ENCODE measurements at regions not wholly inside any gene's neighbourhood (a gene's known extent, or its start where the extent isn't known, plus 50 kb on each side); places are given as distances from the start of the nearest gene placed in this dataset.

- Histone ChIP-seq H3K36me3 (ENCODE audit: control insufficient read depth, insufficient read depth, low read length) (no peaks in the 10 kb centered on the region), H3K27me3 (ENCODE audit: control insufficient read depth, insufficient read depth, low read length) (no peaks in the 10 kb centered on the region), H3K4me3 (ENCODE audit: low read depth, low read length) (no peak overlapping the region)
- TF ChIP-seq CTCF (IDR thresholded peaks at IDR 0.05; ENCODE audit: insufficient read depth, low read length, severe bottlenecking), result no peak
- no peak for FAIRE-seq
- DNase-seq (ENCODE audit: low read depth), result peak; percentile 61
These were observed 117.0 kb upstream of the ERRFI1 start for GRCh38 chr1:8142955-8143629.

DNA sequence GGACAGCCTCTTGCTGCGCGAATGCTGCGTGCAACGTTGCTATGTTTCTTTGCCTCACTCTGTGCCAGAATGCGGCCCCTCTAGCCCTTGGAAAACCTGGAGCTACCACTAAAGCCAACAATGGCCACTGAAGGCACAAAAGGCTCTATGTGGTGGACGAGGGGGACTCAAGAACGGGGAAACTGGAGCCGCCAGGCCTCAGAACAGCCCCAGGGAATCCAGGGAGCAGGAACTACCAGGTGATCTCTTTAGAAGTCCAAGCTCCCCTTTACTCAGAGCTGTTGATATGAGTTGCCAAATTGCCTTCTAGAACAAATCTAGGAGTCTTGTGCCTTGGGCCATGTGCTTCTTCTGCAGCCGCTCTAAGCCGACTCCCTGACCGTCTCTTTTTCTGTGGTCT lies 113.8 kb upstream of the ERRFI1 start:
- Histone ChIP-seq H3K4me3 (ENCODE audit: low read depth, low read length) (no peak overlapping the region), H3K27me3 (ENCODE audit: control insufficient read depth, insufficient read depth, low read length) (no peaks in the 10 kb centered on the region), H3K36me3 (ENCODE audit: control insufficient read depth, insufficient read depth, low read length) (no peaks in the 10 kb centered on the region)
- no peak for FAIRE-seq
- DNase-seq (ENCODE audit: low read depth), result no peak
- TF ChIP-seq CTCF (IDR thresholded peaks at IDR 0.05; ENCODE audit: insufficient read depth, low read length, severe bottlenecking), result no peak

GRCh38 chr1:8139383-8139782 lies 113.3 kb upstream of the ERRFI1 start:
- DNase-seq (ENCODE audit: low read depth), result no peak
- TF ChIP-seq CTCF (IDR thresholded peaks at IDR 0.05; ENCODE audit: insufficient read depth, low read length, severe bottlenecking), result no peak
- no peaks in the 10 kb centered on the region for H3K36me3 ChIP-seq (ENCODE audit: control insufficient read depth, insufficient read depth, low read length)
- no peaks in the 10 kb centered on the region for H3K27me3 ChIP-seq (ENCODE audit: control insufficient read depth, insufficient read depth, low read length)
- H3K4me3 ChIP-seq (ENCODE audit: low read depth, low read length), result no peak overlapping the region
- FAIRE-seq, result no peak

- no peak for TF ChIP-seq CTCF (IDR thresholded peaks at IDR 0.05; ENCODE audit: insufficient read depth, low read length, severe bottlenecking)
- FAIRE-seq (no peak), DNase-seq (ENCODE audit: low read depth) (no peak)
These were observed 112.6 kb upstream of the ERRFI1 start for GRCh38 chr1:8138673-8139072.

DNA sequence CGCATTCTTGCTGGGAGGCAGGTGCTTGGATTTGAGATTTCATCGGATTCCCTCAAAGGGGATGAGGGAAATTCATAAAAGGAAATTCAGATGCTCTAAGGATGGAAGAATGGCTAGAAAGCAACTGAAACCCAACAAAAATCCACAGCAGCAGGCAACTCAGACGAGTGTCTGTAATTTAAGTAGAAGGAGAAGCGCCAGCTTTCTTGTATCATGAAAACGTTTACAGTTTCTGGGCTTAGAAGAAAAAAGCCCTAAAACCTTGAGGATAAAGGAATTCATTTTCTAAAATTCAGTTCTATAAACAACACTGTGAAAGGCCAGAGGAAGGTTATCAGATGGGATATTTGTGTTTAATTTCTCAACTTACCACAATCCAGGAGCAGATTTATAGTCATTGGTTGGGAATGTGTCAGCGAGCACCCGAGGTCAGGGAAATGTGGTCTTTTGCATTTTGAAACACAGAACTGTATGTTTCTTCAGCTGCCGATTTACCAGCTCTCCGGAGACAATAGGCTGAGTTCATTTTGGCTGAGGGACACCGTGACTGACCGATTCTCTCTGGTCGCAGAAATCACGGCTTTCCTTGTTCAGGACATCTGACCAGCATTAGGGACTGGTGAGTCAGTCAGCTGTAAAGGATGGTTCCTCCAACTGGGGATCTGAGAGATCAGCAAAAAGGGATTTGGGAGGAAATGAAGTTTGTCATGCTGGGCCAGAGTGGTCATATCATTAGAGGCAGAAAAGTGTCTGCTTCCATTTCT lies 111.6 kb upstream of the ERRFI1 start:
- DNase-seq (ENCODE audit: low read depth) (peak; percentile 69), FAIRE-seq (no peak)
- no peaks in the 10 kb centered on the region for H3K27me3 ChIP-seq (ENCODE audit: control insufficient read depth, insufficient read depth, low read length)
- no peaks in the 10 kb centered on the region for H3K36me3 ChIP-seq (ENCODE audit: control insufficient read depth, insufficient read depth, low read length)
- H3K4me3 ChIP-seq (ENCODE audit: low read depth, low read length), result no peak overlapping the region
- TF ChIP-seq CTCF (IDR thresholded peaks at IDR 0.05; ENCODE audit: insufficient read depth, low read length, severe bottlenecking), result no peak

More at GRCh38 chr1:8138673-8139072, 112.6 kb upstream of the ERRFI1 start:
- no peaks in the 10 kb centered on the region for H3K27me3 ChIP-seq (ENCODE audit: control insufficient read depth, insufficient read depth, low read length)
- no peak overlapping the region for H3K4me3 ChIP-seq (ENCODE audit: low read depth, low read length)
- H3K36me3 ChIP-seq (ENCODE audit: control insufficient read depth, insufficient read depth, low read length), result no peaks in the 10 kb centered on the region

All from bronchial epithelial cell (primary cell).